Liver (tissue), 8 donors: ENCODE measurements at regions not wholly inside any gene's neighbourhood (a gene's known extent, or its start where the extent isn't known, plus 50 kb on each side); places are given as distances from the start of the nearest gene placed in this dataset.

Experiments
- DNase-seq: peaks from one replicate; pipeline ENCODE4 v3.0.0-alpha.2; 2017; ENCODE audit warnings: low spot score
- H3K27ac ChIP-seq, 2 donors: one replicate each; pipeline ENCODE4 v1.7.0; 2013; ENCODE audit warnings: inconsistent platforms in 2 of 2, low read length in 2 of 2, control low read depth in 1 of 2, low read depth in 1 of 2, mild to moderate bottlenecking in 1 of 2
- H3K27me3 ChIP-seq, 4 donors: one replicate each; pipeline versions ENCODE4 v1.6.1 to v1.7.0; 2013; ENCODE audit warnings: low read length in 3 of 4, inconsistent platforms in 1 of 4, mild to moderate bottlenecking in 1 of 4, moderate library complexity in 1 of 4; ENCODE audit not compliant: control insufficient read depth in 4 of 4, insufficient read depth in 4 of 4
- H3K36me3 ChIP-seq, 4 donors: one replicate each; pipeline versions ENCODE4 v1.6.1 to v1.7.0; 2013; ENCODE audit warnings: low read length in 3 of 4, mild to moderate bottlenecking in 3 of 4, low read depth in 1 of 4, moderate library complexity in 1 of 4; ENCODE audit not compliant: control insufficient read depth in 4 of 4, insufficient read depth in 3 of 4
- H3K4me1 ChIP-seq, 4 donors: one replicate each; pipeline versions ENCODE4 v1.6.1 to v1.7.0; 2013; ENCODE audit warnings: low read length in 3 of 4, mild to moderate bottlenecking in 3 of 4, moderate library complexity in 1 of 4; ENCODE audit not compliant: control insufficient read depth in 4 of 4, insufficient read depth in 4 of 4
- H3K4me3 ChIP-seq, 3 donors: one replicate each; pipeline versions ENCODE4 v1.6.1 to v1.7.0; 2013; ENCODE audit warnings: low read length in 3 of 3, control low read depth in 1 of 3, low read depth in 1 of 3, mild to moderate bottlenecking in 1 of 3
- H3K9ac ChIP-seq, 2 donors: one replicate each; pipeline ENCODE4 v1.7.0; 2013; ENCODE audit warnings: low read length in 2 of 2, mild to moderate bottlenecking in 2 of 2, moderate library complexity in 2 of 2, control low read depth in 1 of 2, low read depth in 1 of 2
- H3K9me3 ChIP-seq, 4 donors: one replicate each; pipeline versions ENCODE4 v1.6.1 to v1.7.0; 2013; ENCODE audit warnings: low read length in 3 of 4; ENCODE audit not compliant: control insufficient read depth in 4 of 4
- ATF3 ChIP-seq: IDR thresholded peaks from 2 replicates; pipeline ENCODE4 v1.6.1; 2016; ENCODE audit warnings: antibody characterized with exemption
- CTCF ChIP-seq: fragments of 150-350 bp; IDR thresholded peaks from 2 replicates; pipeline ENCODE4 v1.5.1; 2017; ENCODE audit warnings: improper control_type of control experiment, low read depth, low read length; ENCODE audit not compliant: missing input control
- EGR1 ChIP-seq, 2 donors: IDR thresholded peaks; 2 replicates each; pipeline ENCODE4 v1.6.1; 2016 to 2018; ENCODE audit warnings: antibody characterized with exemption in 2 of 2, low read depth in 2 of 2
- FOXA1 ChIP-seq: IDR thresholded peaks from 2 replicates; pipeline ENCODE4 v1.6.1; 2016; ENCODE audit warnings: antibody characterized with exemption
- FOXA2 ChIP-seq: IDR thresholded peaks from 2 replicates; pipeline ENCODE4 v1.6.1; 2016; ENCODE audit warnings: antibody characterized with exemption
- GABPA ChIP-seq, 2 donors: IDR thresholded peaks in 1 of 2; conservative IDR thresholded peaks in 1 of 2; 2 replicates each; pipeline ENCODE4 v1.6.1; 2016; ENCODE audit warnings: antibody characterized with exemption in 2 of 2, mild to moderate bottlenecking in 1 of 2, moderate library complexity in 1 of 2
- HNF4A ChIP-seq, 2 donors: conservative IDR thresholded peaks; 2 replicates each; pipeline ENCODE4 v1.6.1; 2016; ENCODE audit warnings: antibody characterized with exemption in 2 of 2, mild to moderate bottlenecking in 2 of 2
- HNF4G ChIP-seq: IDR thresholded peaks from 2 replicates; pipeline ENCODE4 v1.6.1; 2016; ENCODE audit warnings: antibody characterized with exemption
- JUND ChIP-seq, 2 donors: IDR thresholded peaks; 2 replicates each; pipeline ENCODE4 v1.6.1; 2016; ENCODE audit warnings: antibody characterized with exemption in 2 of 2
- MAX ChIP-seq: IDR thresholded peaks from 2 replicates; pipeline ENCODE4 v1.6.1; 2016; ENCODE audit warnings: antibody characterized with exemption
- NR2F2 ChIP-seq: IDR thresholded peaks from 2 replicates; pipeline ENCODE4 v1.6.1; 2016; ENCODE audit warnings: antibody characterized with exemption
- RAD21 ChIP-seq, 2 donors: IDR thresholded peaks; 2 replicates each; pipeline ENCODE4 v1.6.1; 2016; ENCODE audit warnings: antibody characterized with exemption in 2 of 2, mild to moderate bottlenecking in 2 of 2
- REST ChIP-seq: IDR thresholded peaks from 2 replicates; pipeline ENCODE4 v1.6.1; 2016; ENCODE audit warnings: antibody characterized with exemption, mild to moderate bottlenecking
- RXRA ChIP-seq, 2 donors: IDR thresholded peaks; 2 replicates each; pipeline ENCODE4 v1.6.1; 2017 to 2018; ENCODE audit warnings: antibody characterized with exemption in 2 of 2, mild to moderate bottlenecking in 1 of 2
- SP1 ChIP-seq: IDR thresholded peaks from 2 replicates; pipeline ENCODE4 v1.6.1; 2018; ENCODE audit warnings: antibody characterized with exemption, mild to moderate bottlenecking
- YY1 ChIP-seq: IDR thresholded peaks from 2 replicates; pipeline ENCODE4 v1.6.1; 2016; ENCODE audit warnings: antibody characterized with exemption, mild to moderate bottlenecking
- ZBTB33 ChIP-seq: IDR thresholded peaks from 2 replicates; pipeline ENCODE4 v1.6.1; 2016; ENCODE audit warnings: antibody characterized with exemption
- WGBS: extraction: QIAGEN DNeasy Blood & Tissue Kit; methylation state at CpG from one replicate; pipeline ENCODE4 v1.1.7; 2013; 5-methylcytosine and 5-hydroxymethylcytosine counted together
- donor health status: healthy.
- donor health status: healthy.
- donor health status: healthy.
- donor health status: healthy.
- donor health status: healthy.

- no peak for TF ChIP-seq REST
- TF ChIP-seq JUND (IDR thresholded peaks at IDR 0.05), result no peak
- no peak for TF ChIP-seq RAD21 (IDR thresholded peaks at IDR 0.05)
- no peak for TF ChIP-seq GABPA (IDR thresholded peaks at IDR 0.05 in 1 of 2, conservative IDR thresholded peaks at IDR 0.05 in 1 of 2)
Measured at GRCh38 chr13:40404967-40405716, 261.3 kb downstream of the FOXO1 start (continued).

- Histone ChIP-seq H3K9ac (no peak overlapping the region), H3K4me1 (peaks cover 2 to 19% (median 15%) of the 10 kb centered on the region in 4 donors), H3K4me3 (no peak overlapping the region), H3K36me3 (no peaks in the 10 kb centered on the region), H3K27me3 (no peaks in the 10 kb centered on the region), H3K27ac (no peak overlapping the region), H3K9me3 (peaks cover 0 to 8% (median 0%) of the 10 kb centered on the region in 4 donors)
- 70% methylated on average over 6 of the region's 6 CpGs for WGBS
- no peak for DNase-seq
- no peak for TF ChIP-seq SP1
- TF ChIP-seq GABPA (IDR thresholded peaks at IDR 0.05 in 1 of 2, conservative IDR thresholded peaks at IDR 0.05 in 1 of 2), result no peak
- TF ChIP-seq RAD21 (IDR thresholded peaks at IDR 0.05), result peak in 1 of 2 donors; percentile 4
- no peak for TF ChIP-seq YY1
- TF ChIP-seq NR2F2, result peak; percentile 73
- TF ChIP-seq REST, result no peak
Measured at GRCh38 chr13:40406405-40407120, 259.9 kb downstream of the FOXO1 start.

- no peaks in the 10 kb centered on the region for H3K27me3 ChIP-seq
- H3K4me3 ChIP-seq, result no peak overlapping the region
- peaks cover 0 to 8% (median 0%) of the 10 kb centered on the region in 4 donors for H3K9me3 ChIP-seq
- no peak overlapping the region for H3K27ac ChIP-seq
- H3K9ac ChIP-seq, result no peak overlapping the region
- WGBS, result 98% methylated on average over 3 of the region's 3 CpGs
- no peaks in the 10 kb centered on the region for H3K36me3 ChIP-seq
- peaks cover 3 to 11% (median 8%) of the 10 kb centered on the region in 4 donors for H3K4me1 ChIP-seq
- no peak for DNase-seq
- no peak for TF ChIP-seq CTCF
- no peak for TF ChIP-seq HNF4A (conservative IDR thresholded peaks at IDR 0.05)
- TF ChIP-seq HNF4G, result no peak
- no peak for TF ChIP-seq RXRA (IDR thresholded peaks at IDR 0.05)
- TF ChIP-seq GABPA (IDR thresholded peaks at IDR 0.05 in 1 of 2, conservative IDR thresholded peaks at IDR 0.05 in 1 of 2), result no peak
- TF ChIP-seq ATF3, result no peak
- no peak for TF ChIP-seq EGR1 (IDR thresholded peaks at IDR 0.05; ENCODE audit: low read depth in 2 of 2)
- no peak for TF ChIP-seq MAX
- no peak for TF ChIP-seq ZBTB33
- TF ChIP-seq RAD21 (IDR thresholded peaks at IDR 0.05), result no peak
- TF ChIP-seq FOXA1, result no peak
- TF ChIP-seq NR2F2, result no peak
- TF ChIP-seq YY1, result no peak
- no peak for TF ChIP-seq FOXA2
- no peak for TF ChIP-seq JUND (IDR thresholded peaks at IDR 0.05)
Measured at GRCh38 chr13:40407567-40407966, 258.9 kb downstream of the FOXO1 start.
